Peyer's patch (tissue), 4 donors: ENCODE measurements at regions not wholly inside any gene's neighbourhood (a gene's known extent, or its start where the extent isn't known, plus 50 kb on each side); places are given as distances from the start of the nearest gene placed in this dataset.
"Not testable (repeated sequence)": the region's sequence is repeated elsewhere in the genome, so short reads cannot be mapped to it uniquely, and the experiment has no call there.

Source experiments
- DNase-seq, 3 donors: peaks; one replicate each; pipeline ENCODE4 v3.0.0-alpha.2; 2017 to 2019
- H3K27ac ChIP-seq, 4 donors: fragments of 200-600 bp; sonication (generic); one replicate each; pipeline ENCODE4 v1.5.1; 2016 to 2019
- H3K27me3 ChIP-seq, 2 donors: fragments of 200-600 bp; sonication (generic); one replicate each; pipeline ENCODE4 v1.5.1; 2019
- H3K36me3 ChIP-seq, 3 donors: fragments of 200-600 bp; sonication (generic); one replicate each; pipeline ENCODE4 v1.5.1; 2016 to 2019
- H3K4me1 ChIP-seq, 4 donors: fragments of 200-600 bp; sonication (generic); one replicate each; pipeline ENCODE4 v1.5.1; 2016 to 2019
- H3K4me3 ChIP-seq, 4 donors: fragments of 200-600 bp; sonication (generic); 1 replicate in 3 of 4; 2 replicates in 1 of 4; pipeline ENCODE4 v1.5.1; 2016 to 2019; ENCODE audit warnings: mild to moderate bottlenecking in 1 of 4
- H3K9me3 ChIP-seq, 4 donors: fragments of 200-600 bp; sonication (generic); one replicate each; pipeline ENCODE4 v1.5.1; 2016 to 2019; ENCODE audit warnings: mild to moderate bottlenecking in 1 of 4
- CTCF ChIP-seq, 6 experiments: fragments of 450-650 bp in 4 of 6; fragments of 200-600 bp in 2 of 6; sonication (generic) in 1 of 6; IDR thresholded peaks; one replicate each; pipeline ENCODE4 v1.5.1; 2017 to 2019; ENCODE audit warnings: antibody characterized with exemption in 6 of 6, mild to moderate bottlenecking in 3 of 6, moderate library complexity in 1 of 6
- POLR2A ChIP-seq, 2 donors: fragments of 450-650 bp; IDR thresholded peaks; one replicate each; pipeline ENCODE4 v1.5.1; 2017; ENCODE audit warnings: antibody characterized with exemption in 2 of 2, mild to moderate bottlenecking in 2 of 2, moderate library complexity in 2 of 2

- Histone ChIP-seq H3K9me3 (no peaks in the 10 kb centered on the region), H3K27ac (no peak overlapping the region), H3K27me3 (no peaks in the 10 kb centered on the region), H3K4me3 (no peak overlapping the region), H3K36me3 (no peaks in the 10 kb centered on the region), H3K4me1 (no peaks in the 10 kb centered on the region)
- no peak for TF ChIP-seq CTCF (IDR thresholded peaks at IDR 0.05)
- TF ChIP-seq POLR2A (IDR thresholded peaks at IDR 0.05) = no peak
- DNase-seq = no peak
These were observed 92.3 kb upstream of the NBPF6 start for GRCh38 chr1:108357802-108358201.

- not testable (repeated sequence) for H3K27me3 ChIP-seq, DNase-seq
These were observed 69.9 kb upstream of the NBPF6 start for GRCh38 chr1:108380059-108380832.

More at GRCh38 chr1:108380059-108380832, 69.9 kb upstream of the NBPF6 start:
- not testable (repeated sequence) for H3K36me3 ChIP-seq, H3K4me1 ChIP-seq, H3K9me3 ChIP-seq, H3K27ac ChIP-seq, H3K4me3 ChIP-seq
